Fibroblast of gingiva (primary cell): ENCODE measurements at regions not wholly inside any gene's neighbourhood (a gene's known extent, or its start where the extent isn't known, plus 50 kb on each side); places are given as distances from the start of the nearest gene placed in this dataset.

Experiments
- DNase-seq: peaks from one replicate; pipeline ENCODE4 v3.0.0-alpha.2; 2011; ENCODE audit warnings: low read depth

DNA sequence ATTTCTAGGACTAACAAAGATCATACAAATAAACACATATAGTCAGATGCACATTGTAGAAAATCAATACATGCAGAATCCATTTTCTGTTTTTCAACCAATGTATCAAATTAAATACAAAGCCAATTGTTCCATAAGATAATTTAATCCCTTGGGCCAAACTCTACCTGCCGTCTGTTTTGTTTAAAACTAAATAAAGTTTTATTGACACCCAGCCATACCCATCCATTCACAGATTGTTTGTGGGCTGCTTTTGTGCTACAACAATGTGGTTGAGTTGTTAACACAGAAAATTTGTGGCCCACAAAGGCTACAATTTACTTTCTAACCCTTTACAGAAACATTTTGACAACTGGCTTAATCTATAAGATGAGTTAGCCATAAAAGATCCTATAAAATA lies 484.0 kb upstream of the ID2 start:
- no peak for DNase-seq

DNA sequence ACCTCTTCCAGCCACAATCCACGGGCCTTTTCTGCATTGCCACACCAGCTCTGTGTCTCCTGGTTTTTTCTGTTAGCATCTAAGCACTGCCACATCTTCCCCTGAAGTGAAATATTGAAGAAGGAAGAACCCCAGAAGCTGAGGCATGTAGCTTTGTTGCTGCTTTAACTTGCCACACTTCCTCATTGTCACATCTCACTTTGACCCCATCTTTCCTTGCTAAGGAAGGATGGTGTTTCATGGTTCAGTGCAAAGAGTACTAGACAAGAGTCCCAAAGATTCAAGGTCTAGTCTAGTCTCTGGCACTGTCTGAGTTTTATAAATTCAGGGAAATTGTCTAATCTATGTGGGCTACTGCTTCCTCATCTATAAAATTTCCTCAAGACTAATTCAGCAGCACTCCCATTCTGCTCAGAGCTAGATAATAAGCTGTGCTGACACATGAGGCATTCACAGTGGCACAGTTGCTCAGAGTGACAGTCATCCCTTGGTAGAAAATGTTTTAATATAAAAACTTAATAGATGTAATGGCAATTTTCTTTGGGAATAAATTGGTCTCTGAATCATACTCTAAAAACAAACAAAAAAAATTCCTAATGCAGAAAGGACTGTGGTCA lies 483.0 kb upstream of the ID2 start:
- no peak for DNase-seq

DNA sequence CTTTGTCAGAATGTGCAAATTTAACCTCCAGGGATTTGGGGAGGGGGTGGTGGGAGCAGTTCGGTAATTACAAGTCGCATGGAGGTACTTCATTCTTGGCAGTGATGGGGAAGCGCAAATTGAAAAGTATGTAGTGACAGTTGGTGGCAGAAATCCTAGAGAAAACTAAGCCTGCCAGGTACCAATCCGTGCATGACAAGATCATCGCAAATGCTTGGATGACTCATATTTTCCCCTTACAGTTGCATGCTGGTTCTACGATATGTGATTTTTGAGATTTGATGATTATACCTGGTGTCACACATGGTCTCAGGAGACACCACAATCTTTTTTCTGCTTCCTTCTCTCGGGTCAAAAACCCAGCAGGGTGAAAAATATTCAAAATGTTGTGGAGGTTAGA lies 479.7 kb upstream of the ID2 start:
- no peak for DNase-seq

DNA sequence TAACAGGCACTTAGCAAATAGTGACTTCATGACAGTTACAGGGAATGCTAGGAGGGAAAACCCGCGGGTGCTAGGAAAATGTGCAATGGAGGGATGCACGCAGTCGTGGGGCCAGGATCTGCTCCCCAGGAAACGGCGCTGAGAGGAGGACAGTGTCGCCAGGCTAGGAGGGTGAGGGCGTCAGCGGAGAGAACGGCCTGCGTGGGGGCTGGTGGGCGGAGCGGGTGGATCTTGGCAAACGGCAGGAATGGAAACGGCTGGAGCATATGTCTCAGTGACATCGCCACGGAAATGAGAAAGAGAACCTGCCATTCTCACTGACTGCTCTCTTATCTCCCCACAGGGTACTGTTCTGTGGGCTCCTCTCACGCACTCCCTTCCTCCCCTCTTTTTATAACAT lies 478.5 kb upstream of the ID2 start:
- no peak for DNase-seq

- no peak for DNase-seq
Measured at GRCh38 chr2:8204711-8205110, 477.1 kb upstream of the ID2 start.

DNA sequence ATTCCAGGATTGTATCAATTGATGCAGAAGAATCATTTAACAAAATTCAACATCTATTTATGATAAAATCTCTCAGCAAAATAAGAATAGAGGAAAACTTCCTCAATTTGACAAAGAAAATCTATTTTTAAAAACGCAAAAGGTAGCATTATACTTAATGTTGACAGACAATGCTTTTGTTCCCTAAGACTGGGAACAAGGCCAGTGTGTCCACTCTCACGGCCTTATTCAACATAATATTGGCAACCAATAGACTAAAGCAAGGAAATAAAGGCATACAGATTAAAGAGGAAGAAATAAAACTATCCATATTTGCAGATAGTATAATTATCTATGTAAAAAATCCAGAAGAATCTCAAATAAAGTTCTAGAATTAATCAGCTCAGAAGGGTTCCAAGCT lies 472.4 kb upstream of the ID2 start:
- no peak for DNase-seq

- no peak for DNase-seq
Measured at GRCh38 chr2:8211384-8211783, 470.5 kb upstream of the ID2 start.

DNA sequence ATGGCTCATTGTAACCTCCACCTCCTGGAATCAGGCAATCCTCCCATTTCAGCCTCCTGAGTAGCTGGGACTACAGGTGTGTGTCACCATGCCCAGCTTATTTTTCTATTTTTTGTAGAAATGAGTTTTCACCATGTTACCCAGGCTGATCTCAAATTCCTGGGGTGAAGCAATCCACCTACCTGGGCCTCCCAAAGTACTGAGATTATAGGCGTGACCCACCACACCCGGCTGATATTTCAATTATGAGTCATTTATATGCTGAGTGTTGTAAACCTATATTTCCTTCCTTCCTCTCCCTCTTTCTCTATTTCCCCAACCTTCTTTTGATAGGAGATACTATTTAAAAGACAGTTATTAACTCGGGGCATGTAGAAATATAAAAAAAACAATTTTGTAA lies 469.6 kb upstream of the ID2 start:
- DNase-seq, result no peak

DNA sequence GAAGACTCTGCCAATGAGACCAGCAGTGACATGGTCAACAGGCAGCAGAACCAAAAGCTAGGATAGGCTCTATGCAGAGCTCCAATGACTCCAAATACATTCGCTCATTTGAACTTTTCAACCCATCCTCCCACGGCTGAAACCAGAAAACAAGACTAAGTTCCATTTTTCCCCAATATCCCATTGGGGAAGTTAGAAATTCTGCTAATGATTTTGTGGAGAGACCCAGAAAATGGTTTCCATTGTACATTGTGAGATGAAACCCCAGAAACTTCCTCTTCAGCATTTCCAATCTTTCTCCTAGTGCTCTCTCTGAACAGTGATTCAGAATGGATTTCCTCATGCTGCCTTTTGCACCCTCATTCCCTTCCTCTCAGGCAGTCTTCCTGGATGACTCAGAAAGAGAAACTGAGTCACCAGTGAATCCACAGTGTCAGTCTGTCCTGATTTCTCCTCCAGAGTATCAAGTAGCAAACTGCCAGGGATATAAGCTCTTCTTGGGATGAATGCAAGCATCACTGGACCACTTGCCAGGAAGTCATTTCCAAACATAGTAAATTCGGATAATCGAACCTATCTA lies 467.7 kb upstream of the ID2 start:
- DNase-seq, result no peak

DNA sequence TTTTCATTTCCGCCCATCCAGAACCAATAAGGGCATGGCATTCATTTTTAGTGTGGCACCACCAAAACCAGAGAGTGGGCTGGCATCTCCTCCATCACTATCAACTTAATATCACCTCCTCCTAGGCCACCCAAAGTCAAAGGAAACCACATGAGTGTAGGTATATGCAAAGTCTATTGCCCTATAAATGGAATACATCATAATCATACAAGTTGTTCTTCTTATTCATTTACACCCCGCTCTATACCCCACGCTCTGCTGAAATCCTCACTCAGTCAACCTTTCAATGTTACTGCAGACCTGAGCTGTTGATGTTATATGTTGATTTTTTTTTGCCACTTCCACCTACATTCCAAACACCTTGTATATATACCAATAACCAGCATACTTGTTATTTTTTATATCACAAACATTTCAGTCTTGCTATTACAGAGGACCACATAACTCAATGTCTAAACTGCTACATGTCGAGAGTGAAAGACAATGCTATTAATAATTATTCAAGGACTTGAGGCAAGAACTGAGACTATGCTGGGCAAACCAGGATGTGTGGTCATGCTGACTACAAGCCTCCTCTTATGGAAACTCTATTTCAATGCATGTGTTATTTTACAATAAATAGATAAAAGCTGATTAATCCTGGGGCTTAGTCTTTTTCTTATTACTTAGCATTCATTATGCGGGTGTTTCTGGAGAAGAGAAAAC lies 466.5 kb upstream of the ID2 start:
- DNase-seq, result no peak

- DNase-seq, result no peak
Measured at GRCh38 chr2:8215982-8216381, 465.9 kb upstream of the ID2 start.

GRCh38 chr2:8216397-8216796 lies 465.5 kb upstream of the ID2 start:
- peak; percentile 43 for DNase-seq

DNA sequence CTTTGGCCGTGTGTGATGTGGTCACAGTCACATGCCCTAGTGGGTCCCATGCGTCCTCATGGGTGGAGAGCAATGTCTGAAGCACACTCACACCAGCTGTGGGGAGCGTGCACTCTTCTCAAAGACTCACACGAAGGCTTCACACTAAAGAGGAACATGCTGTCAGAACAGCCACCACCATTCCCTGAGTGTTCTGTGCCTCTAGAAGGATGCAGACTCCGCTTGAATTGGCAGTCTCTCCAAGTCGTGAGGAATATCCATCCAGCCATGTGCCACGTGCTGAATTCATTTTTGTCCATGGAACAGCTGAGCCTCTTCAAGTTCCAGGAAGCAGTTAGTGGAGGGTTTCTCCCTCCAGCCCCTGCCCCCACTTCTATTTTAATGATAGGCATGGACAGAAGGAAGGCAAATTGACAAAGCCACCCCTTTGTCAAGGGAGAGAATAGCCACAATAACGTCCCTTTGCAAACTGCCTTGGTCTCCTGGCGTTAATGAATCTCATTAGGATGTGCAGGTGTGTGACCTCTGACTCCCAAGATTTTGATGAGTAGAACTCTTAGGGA lies 464.3 kb upstream of the ID2 start:
- DNase-seq, result no peak

DNA sequence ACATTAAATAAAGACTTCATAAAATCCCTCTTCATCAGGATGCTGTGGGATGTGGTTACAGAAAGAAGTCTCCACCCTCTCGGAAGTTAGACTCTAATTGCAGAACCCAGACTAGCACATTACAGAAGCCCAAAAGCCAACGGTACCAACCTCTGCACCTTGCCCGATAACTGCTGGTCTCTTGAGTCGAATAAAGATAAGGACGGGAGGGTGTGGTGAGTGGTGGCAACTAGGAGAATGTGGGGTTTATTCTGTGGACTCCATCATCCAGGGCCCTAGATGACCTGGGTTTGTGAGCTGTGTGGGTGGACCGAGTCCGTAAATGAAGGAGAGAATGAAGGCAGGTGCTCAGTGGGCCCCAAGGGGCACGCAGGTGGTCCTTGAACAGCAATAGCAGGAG lies 462.8 kb upstream of the ID2 start:
- no peak for DNase-seq

DNA sequence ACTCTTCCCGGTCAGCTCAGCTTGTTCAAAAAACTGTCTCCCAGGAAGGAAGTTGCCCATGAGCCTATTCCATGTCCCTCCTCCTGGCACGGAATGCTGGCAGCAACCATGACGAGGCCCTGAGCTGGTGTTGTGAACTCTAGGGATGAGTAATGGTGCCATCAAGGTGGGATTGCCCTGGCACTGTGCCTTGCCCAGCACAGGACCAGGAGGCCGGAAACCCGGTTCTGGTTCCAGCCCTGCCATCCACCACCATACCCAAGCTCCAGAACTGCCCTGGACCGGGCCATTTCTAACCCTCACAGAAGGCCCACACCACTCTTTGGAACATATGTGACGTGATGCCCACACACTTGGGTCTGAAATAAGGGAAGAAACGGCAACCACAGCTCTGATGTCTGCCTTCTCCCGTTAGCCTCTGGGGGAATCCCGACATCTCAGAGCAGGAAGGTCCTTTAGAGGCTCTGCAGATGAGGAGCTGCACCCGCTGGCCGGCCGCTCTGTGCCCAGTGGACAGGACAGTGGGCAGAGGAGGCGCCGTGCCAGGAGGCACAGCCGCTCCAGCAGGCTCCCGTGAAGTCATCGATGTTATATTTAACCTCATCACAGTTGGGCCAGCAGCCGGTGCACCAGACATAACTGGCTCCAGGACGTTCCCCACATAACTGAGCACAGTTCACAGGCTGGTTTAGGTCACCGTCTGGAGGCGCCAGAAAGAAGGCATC lies 462.1 kb upstream of the ID2 start:
- DNase-seq, result no peak

- no peak for DNase-seq
Measured at GRCh38 chr2:8222979-8223694, 458.7 kb upstream of the ID2 start.

DNA sequence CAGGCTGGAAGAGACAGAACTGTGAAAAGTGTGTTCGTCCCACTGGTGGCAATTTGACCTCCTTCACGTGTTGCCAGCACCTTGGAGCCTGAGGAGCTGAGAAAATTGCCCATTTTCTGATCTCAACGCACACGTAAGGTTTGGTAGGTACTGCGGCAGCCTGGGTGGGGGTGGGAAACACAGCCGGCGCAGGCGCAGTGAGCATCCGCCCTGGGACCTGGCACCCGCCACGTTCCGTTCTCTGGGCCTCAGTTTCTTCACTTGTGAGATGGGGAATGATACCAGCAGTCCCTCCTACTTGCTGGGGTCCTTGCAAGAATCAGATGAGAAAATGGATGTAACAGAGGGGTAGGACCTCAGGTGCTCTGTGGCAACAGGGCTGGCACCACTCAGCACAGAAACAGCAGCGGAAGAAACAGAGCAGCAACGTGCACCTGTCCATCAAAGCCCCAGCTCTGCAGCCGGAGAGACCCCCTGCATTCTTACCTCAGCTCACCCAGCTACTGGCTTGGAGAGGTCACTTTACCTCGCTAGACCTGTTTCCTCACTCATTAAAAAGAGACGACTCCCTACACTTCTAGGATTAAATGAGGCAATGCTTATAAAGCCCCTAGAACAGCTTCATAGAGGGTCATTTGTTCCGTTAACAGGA lies 458.0 kb upstream of the ID2 start:
- DNase-seq, result no peak

DNA sequence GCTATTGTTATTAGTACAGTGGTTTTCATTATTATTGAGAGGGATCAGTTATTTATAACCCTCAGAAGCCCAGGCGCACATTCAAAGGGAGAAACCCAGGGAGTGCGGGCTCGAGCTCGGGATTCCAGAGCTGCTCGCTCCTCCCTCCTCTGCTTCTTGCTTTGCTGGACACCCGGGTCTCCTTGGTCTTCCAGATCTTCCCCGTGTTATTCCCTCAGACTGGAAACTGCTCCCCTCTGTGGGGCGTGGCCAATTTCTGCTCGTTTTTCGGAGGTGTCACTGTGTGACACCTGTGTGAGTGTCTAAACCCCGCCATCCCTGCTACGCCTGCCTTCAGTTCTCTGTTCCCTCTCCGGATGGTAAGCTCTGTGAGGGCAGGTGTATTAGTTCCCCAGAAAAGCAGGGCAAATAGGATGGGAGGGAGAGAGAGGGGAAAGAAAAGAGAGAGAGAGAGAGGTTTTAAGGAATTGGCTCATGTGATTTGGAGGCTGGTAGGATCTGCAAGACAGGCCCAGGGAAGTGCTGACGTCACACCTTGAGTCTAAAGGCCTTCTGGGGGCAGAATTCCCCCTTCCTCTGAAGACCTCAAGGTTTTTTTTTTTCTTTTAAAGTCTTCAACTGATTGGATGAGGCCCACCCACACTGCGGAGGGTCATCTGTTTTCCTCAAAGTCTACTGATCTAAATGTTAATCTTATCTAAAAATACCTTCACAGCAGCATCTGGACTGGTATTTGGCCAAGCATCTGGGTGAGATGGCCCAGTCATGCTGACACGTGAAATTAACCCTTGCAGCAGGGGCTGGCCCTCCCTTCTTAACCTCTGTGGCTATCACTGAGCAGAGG lies 457.3 kb upstream of the ID2 start:
- no peak for DNase-seq

GRCh38 chr2:8225266-8225665 lies 456.6 kb upstream of the ID2 start:
- DNase-seq, result no peak

GRCh38 chr2:8225798-8226197 lies 456.1 kb upstream of the ID2 start:
- DNase-seq, result no peak

GRCh38 chr2:8229546-8229986 lies 452.3 kb upstream of the ID2 start:
- DNase-seq, result peak; percentile 79
